Activated CD4-positive, CD25-positive, alpha-beta regulatory T cell treated with anti-CD3 and anti-CD28 coated beads, Interleukin-2, amount 50 U/mL, for 72 hours (primary cell): ENCODE measurements at regions not wholly inside any gene's neighbourhood (a gene's known extent, or its start where the extent isn't known, plus 50 kb on each side); places are given as distances from the start of the nearest gene placed in this dataset.
"Not testable (repeated sequence)": the region's sequence is repeated elsewhere in the genome, so short reads cannot be mapped to it uniquely, and the experiment has no call there.

ENCODE experiments used
- DNase-seq: peaks from one replicate; pipeline ENCODE4 v3.0.0; 2021

GRCh38 chr13:99693351-99693750, 192.1 kb downstream of the TM9SF2 start:
- DNase-seq, result no peak

- DNase-seq, result no peak
Observed at GRCh38 chr13:99692854-99693253, 191.6 kb downstream of the TM9SF2 start.

GRCh38 chr13:99691552-99691951, 190.3 kb downstream of the TM9SF2 start:
- no peak for DNase-seq

- no peak for DNase-seq
Observed at GRCh38 chr13:99690426-99691174, 189.3 kb downstream of the TM9SF2 start.

GRCh38 chr13:99689955-99690354, 188.7 kb downstream of the TM9SF2 start:
- DNase-seq, result no peak

GRCh38 chr13:99688776-99689175, 187.5 kb downstream of the TM9SF2 start:
- DNase-seq, result no peak

- no peak for DNase-seq
Observed at GRCh38 chr13:99687723-99688397, 186.6 kb downstream of the TM9SF2 start.

- DNase-seq, result no peak
Observed at GRCh38 chr13:99686944-99687411, 185.7 kb downstream of the TM9SF2 start.

- no peak for DNase-seq
Observed at GRCh38 chr13:99686157-99686572, 184.9 kb downstream of the TM9SF2 start.

- no peak for DNase-seq
Observed at GRCh38 chr13:99681695-99682094, 180.4 kb downstream of the TM9SF2 start.

GRCh38 chr13:99677116-99677951, 176.1 kb downstream of the TM9SF2 start:
- no peak for DNase-seq

- DNase-seq, result no peak
Observed at GRCh38 chr13:99671746-99672145, 170.5 kb downstream of the TM9SF2 start.

GRCh38 chr13:99669096-99669495, 167.8 kb downstream of the TM9SF2 start:
- DNase-seq, result not testable (repeated sequence)

- DNase-seq, result no peak
Observed at GRCh38 chr13:99666146-99666805, 165.0 kb downstream of the TM9SF2 start.

GRCh38 chr13:99665711-99666110, 164.4 kb downstream of the TM9SF2 start:
- no peak for DNase-seq

- no peak for DNase-seq
Observed at GRCh38 chr13:99663908-99664307, 162.6 kb downstream of the TM9SF2 start.

- no peak for DNase-seq
Observed at GRCh38 chr13:99663185-99663825, 162.0 kb downstream of the TM9SF2 start.

GRCh38 chr13:99662678-99663077, 161.4 kb downstream of the TM9SF2 start:
- DNase-seq, result no peak

- DNase-seq, result no peak
Observed at GRCh38 chr13:99661791-99662190, 160.5 kb downstream of the TM9SF2 start.

- DNase-seq, result no peak
Observed at GRCh38 chr13:99659866-99660554, 158.7 kb downstream of the TM9SF2 start.

- DNase-seq, result no peak
Observed at GRCh38 chr13:99659226-99659625, 158.0 kb downstream of the TM9SF2 start.
